ENCODE measurements at regions not wholly inside any gene's neighbourhood (a gene's known extent, or its start where the extent isn't known, plus 50 kb on each side); places are given as distances from the start of the nearest gene placed in this dataset.

DNA sequence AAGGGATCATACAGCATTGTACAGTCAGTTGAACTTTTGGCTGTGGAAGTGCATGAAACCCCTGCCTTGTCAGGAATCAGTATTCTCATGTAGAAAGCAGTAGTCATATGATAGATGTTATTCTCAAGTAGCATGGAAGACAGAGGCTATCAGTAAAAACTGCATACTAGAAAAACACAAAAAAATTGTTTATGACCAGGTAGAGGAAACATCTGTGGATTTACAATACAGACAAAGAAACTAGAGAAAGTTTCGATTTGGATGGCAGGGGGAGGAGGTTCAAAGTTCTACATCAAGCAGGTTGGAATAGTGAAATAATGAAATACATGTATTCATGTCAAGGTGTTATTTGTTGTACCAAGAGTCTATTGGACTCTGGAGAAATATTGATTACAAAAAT is 212.3 kb upstream of the DDI1 start:
- WGBS, 2 donors: 64 to 73% methylated on average over 1 of the region's 1 CpG

DNA sequence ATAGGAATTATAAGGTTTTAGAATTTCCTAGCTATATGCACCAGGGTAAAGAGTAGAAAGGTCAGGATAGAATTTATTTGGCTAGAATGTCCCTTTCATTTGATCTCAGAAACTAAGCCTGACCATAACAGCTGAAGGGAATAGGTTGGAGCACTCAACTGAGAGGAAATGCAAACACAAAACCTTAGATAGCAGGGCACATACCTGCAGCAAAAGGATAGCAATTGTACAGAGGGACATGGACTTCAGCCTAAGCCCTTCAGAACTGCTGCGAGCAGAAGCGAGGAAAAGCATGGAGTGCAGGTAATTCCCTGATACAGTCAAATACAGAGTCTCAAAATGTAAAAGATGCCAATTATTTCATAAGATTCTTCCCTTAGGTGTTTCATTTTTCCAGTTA is 211.0 kb upstream of the DDI1 start:
- DNase-seq (ENCODE audit: low spot score in 2 of 2): no peak
- TF ChIP-seq POLR2A (IDR thresholded peaks at IDR 0.05): no peak
- TF ChIP-seq, protein P1, sequence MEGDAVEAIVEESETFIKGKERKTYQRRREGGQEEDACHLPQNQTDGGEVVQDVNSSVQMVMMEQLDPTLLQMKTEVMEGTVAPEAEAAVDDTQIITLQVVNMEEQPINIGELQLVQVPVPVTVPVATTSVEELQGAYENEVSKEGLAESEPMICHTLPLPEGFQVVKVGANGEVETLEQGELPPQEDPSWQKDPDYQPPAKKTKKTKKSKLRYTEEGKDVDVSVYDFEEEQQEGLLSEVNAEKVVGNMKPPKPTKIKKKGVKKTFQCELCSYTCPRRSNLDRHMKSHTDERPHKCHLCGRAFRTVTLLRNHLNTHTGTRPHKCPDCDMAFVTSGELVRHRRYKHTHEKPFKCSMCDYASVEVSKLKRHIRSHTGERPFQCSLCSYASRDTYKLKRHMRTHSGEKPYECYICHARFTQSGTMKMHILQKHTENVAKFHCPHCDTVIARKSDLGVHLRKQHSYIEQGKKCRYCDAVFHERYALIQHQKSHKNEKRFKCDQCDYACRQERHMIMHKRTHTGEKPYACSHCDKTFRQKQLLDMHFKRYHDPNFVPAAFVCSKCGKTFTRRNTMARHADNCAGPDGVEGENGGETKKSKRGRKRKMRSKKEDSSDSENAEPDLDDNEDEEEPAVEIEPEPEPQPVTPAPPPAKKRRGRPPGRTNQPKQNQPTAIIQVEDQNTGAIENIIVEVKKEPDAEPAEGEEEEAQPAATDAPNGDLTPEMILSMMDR (IDR thresholded peaks at IDR 0.05): no peak
- intact Hi-C loops (cut with DNase I; ENCODE audit: low total_unique reads): no loop called here
- 92 to 95% methylated on average over 2 of the region's 2 CpGs for WGBS, 2 donors
- no peak overlapping the region for H3K4me3 ChIP-seq (ENCODE audit: low read depth, poor library complexity, severe bottlenecking)

More for the DNA sequence above, 212.3 kb upstream of the DDI1 start:
- intact Hi-C loops (cut with DNase I; ENCODE audit: low total_unique reads): no loop called here
- no peak overlapping the region for H3K4me3 ChIP-seq (ENCODE audit: low read depth, poor library complexity, severe bottlenecking)
- DNase-seq (ENCODE audit: low spot score in 2 of 2): no peak
- TF ChIP-seq POLR2A (IDR thresholded peaks at IDR 0.05): no peak
- TF ChIP-seq, protein P1 (IDR thresholded peaks at IDR 0.05): no peak

DNA sequence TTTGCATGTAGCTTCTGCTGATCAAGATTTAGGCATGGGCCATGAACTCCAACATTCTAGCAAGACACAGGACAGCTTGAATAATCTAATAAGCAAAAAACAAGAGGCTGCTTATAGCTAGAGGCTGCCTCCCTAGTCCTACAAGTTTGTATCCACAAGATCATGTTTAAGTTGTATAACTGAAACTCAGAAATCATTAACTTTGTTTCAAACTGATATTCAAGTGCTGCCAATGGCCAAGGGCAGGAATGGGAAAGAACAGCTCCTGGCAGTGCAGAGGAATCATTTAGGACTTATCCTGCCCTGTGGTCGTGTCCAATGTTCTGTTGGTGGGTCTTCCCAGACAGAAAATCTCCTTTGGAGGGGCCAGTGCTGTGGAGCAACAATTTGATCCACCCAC is 209.6 kb upstream of the DDI1 start:
- 33 to 39% methylated on average over 1 of the region's 1 CpG for WGBS, 2 donors
- TF ChIP-seq, protein P1 (IDR thresholded peaks at IDR 0.05): no peak
- TF ChIP-seq POLR2A (IDR thresholded peaks at IDR 0.05): no peak
- DNase-seq (ENCODE audit: low spot score in 2 of 2): no peak

DNA sequence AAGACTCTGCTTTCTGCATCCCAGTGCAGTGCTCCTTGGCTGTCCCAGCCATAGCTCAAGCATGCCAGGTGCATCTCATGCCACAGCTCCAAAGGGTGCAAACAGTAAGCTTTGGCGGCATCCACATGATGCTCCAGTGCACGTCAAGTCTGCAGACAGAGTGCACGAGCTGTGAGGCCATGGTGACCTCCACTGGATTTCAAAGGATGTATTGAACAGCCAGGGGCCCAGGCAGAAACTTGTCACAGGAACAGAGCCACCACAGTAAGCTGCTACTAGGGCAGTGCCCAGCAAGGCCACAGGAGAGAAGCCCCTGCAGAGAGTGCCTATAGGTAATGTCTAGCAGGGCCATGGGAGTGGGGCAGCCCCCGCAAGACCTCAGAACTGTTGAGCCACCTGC is 206.8 kb upstream of the DDI1 start:
- DNase-seq (ENCODE audit: low spot score in 2 of 2): no peak
- no peak for TF ChIP-seq POLR2A (IDR thresholded peaks at IDR 0.05)
- TF ChIP-seq, protein P1 (IDR thresholded peaks at IDR 0.05): no peak
- intact Hi-C loops (cut with DNase I; ENCODE audit: low total_unique reads): no loop called here
- 89 to 100% methylated on average over 4 of the region's 4 CpGs for WGBS, 2 donors
- H3K4me3 ChIP-seq (ENCODE audit: low read depth, poor library complexity, severe bottlenecking): no peak overlapping the region

More for the DNA sequence above, 209.6 kb upstream of the DDI1 start:
- H3K4me3 ChIP-seq (ENCODE audit: low read depth, poor library complexity, severe bottlenecking): no peak overlapping the region
- intact Hi-C loops (cut with DNase I; ENCODE audit: low total_unique reads): no loop called here

DNA sequence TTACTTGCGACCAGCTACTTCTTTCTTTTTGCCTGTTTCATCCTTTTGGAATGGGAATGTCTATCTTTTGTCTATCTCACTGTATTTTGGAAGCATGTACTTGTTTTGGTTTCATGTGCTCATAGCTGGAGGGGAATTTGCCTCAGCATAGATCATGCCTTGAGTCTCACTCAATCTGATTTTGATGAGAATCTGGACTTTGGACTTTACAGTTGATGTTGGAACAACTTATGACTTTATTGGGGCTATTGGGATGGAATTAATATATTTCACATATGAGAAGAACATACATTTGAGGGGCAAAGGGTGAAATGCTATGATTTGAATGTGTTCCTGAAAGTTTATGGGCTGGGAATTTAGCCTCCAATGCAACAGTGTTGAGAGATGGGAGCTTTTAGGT is 206.2 kb upstream of the DDI1 start:
- WGBS, 2 donors: 62 to 85% methylated on average over 1 of the region's 1 CpG
- intact Hi-C loops (cut with DNase I; ENCODE audit: low total_unique reads): no loop called here

DNA sequence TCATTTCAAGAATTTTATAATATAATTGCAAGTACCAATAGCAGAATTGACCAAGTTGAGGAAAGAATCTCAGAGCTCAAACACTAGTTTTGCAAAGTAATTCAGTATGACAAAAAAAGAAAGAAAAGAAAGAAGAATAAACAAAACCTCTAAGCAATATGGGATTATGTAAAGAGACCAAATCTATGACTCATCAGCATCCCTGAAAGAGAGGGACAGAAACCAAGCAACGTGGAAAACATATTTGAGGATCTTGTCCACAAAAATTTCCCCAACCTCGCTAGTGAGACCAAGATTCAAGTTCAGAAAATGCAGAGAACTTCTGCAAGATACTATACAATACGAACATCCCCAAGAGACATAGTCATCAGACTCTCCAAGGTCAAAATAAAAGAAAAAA is 203.7 kb upstream of the DDI1 start:
- H3K4me3 ChIP-seq (ENCODE audit: low read depth, poor library complexity, severe bottlenecking): no peak overlapping the region
- intact Hi-C loops (cut with DNase I; ENCODE audit: low total_unique reads): no loop called here
- TF ChIP-seq POLR2A (IDR thresholded peaks at IDR 0.05): no peak
- TF ChIP-seq, protein P1 (IDR thresholded peaks at IDR 0.05): no peak
- no peak for DNase-seq (ENCODE audit: low spot score in 2 of 2)
- WGBS, 2 donors: 83 to 86% methylated on average over 3 of the region's 3 CpGs

More for the DNA sequence above, 206.2 kb upstream of the DDI1 start:
- H3K4me3 ChIP-seq (ENCODE audit: low read depth, poor library complexity, severe bottlenecking): no peak overlapping the region
- no peak for DNase-seq (ENCODE audit: low spot score in 2 of 2)
- TF ChIP-seq, protein P1 (IDR thresholded peaks at IDR 0.05): no peak
- no peak for TF ChIP-seq POLR2A (IDR thresholded peaks at IDR 0.05)

All from lower leg skin (tissue), 4 donors.